GM19455 (cell line): ENCODE measurements at regions not wholly inside any gene's neighbourhood (a gene's known extent, or its start where the extent isn't known, plus 50 kb on each side); places are given as distances from the start of the nearest gene placed in this dataset.
"Not testable (repeated sequence)": the region's sequence is repeated elsewhere in the genome, so short reads cannot be mapped to it uniquely, and the experiment has no call there.

ENCODE experiments used
- ATAC-seq: cut with Tn5 transposase; IDR thresholded peaks from one replicate; pipeline ENCODE4 v1.9.1; 2021; ENCODE audit not compliant: unreplicated experiment

DNA sequence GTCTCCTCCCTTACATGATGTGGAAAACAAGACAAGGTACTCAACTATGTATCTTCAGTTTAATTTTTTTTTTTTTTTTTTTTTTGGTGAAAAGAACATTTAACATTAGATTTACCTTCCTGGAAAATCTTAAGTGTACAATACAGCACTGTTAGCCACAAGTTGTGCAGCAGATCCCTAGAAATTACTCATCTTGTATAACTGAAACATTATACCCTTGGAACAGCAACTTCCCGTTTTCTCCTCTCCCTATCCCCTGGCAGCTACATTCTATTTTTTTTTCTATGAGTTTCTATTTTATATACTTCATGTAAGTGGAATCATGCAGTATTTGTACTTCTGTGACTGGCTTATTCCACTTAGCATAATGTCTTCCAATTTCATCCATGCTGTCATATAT, 421.9 kb upstream of the FTMT start:
- ATAC-seq = no peak

- no peak for ATAC-seq
These were observed 421.1 kb upstream of the FTMT start for GRCh38 chr5:121430538-121430937.

GRCh38 chr5:121445511-121445910, 406.2 kb upstream of the FTMT start:
- no peak for ATAC-seq

GRCh38 chr5:121462441-121462840, 389.2 kb upstream of the FTMT start:
- no peak for ATAC-seq

DNA sequence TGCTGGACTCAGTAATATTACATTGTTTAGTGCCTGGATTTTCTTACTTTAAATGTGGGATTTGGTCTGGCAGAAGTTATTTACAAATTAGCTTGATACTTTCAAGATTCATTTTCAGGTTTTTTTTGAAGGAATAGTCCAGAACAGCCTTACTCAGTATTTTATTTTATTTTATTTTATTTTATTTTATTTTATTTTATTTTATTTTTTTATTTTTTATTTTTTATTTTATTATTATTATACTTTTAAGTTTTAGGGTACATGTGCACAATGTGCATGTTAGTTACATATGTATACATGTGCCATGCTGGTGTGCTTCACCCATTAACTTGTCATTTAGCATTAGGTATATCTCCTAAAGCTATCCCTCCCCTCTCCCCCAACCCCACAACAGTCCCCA, 380.5 kb upstream of the FTMT start:
- not testable (repeated sequence) for ATAC-seq

DNA sequence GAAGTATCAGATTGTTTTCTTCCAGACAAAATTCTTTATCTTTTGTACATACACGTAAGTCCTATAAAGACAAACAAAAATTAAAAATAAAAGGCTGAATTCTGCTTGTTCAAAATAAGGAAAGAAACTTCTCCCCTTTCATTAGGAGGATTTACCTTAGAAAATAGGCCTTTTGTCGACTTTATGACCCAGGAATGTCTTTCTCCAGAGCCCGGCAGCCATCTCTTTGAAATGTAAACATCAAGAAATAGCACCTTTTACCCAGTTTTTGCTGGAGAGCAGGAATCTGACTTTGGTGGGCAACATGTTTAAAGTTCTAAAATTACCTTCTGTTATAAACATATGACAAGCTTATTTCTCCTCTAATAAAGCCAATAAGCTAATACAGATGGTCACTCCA, 373.0 kb upstream of the FTMT start:
- no peak for ATAC-seq

DNA sequence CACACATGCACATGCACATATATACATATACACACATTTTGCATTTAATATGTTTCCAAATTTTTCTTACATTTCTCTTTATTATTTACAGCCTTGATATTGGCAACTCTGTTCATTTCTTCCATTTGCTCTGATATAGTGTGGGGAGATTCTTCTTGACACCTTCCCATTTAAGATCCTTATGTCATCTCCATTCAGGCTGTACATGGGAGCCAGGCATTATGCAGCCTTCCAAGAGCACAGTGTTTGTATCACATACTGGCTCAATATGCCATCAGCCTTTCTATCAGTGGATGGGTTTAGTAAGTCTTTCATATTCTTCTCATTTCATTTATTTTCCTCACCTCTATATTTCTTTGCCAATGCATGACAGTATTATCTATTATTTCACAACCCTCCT, 372.3 kb upstream of the FTMT start:
- no peak for ATAC-seq

- no peak for ATAC-seq
These were observed 366.4 kb upstream of the FTMT start for GRCh38 chr5:121485281-121485680.

DNA sequence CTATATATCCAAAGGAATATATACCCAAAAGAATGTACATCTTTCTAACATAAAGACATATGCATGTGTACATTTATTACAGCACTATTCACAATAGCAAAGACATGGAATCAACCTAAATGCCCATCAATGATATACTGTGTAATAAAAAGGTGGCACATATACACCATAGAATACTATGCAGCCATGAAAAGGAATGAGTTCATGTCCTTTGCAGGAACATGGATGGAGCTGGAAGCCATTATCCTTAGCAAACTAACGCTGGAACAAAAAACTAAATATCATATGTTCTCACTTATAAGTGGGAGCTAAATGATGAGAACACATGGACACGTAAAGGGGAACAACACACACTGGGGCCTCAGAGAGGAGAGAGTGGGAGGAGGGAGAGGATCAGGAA, 365.7 kb upstream of the FTMT start:
- ATAC-seq = not testable (repeated sequence)

DNA sequence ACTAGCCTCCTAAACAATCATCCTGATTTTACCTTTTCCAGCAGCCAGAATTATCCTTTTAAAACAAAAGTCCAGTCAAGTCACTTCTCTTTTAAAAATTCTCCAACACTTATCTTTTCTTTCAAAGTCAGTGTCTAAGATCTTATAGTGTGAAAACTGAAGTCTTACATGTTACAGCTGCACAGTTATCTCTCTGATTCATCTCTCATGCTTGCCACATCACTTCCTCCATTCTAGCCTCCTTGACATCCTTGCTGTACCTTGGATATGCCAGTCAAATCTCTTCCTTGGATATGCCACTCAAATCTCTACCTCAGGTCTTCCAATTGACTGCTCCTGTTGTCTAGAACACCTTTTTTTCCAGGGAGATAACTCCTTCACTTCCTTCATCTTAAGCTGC, 361.7 kb upstream of the FTMT start:
- ATAC-seq = no peak

DNA sequence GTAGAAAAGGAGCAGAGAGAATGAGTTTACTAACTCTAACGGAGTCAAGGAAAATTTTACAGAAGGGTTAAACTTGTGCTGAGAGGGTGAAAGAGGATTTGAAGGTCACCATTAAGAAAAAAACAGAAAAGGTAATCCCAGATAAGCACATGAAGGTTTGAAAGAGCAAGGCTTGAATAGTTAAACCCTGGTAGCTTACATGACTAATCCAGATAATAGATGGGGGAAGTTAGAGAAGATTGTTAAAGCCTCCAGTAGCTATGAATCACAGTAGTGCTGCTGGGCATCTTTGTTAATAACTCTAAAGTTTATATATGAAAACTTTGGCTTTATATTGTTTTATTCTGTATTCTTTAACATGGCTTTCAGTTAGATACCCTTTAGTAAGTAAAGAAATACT, 354.5 kb upstream of the FTMT start:
- no peak for ATAC-seq

DNA sequence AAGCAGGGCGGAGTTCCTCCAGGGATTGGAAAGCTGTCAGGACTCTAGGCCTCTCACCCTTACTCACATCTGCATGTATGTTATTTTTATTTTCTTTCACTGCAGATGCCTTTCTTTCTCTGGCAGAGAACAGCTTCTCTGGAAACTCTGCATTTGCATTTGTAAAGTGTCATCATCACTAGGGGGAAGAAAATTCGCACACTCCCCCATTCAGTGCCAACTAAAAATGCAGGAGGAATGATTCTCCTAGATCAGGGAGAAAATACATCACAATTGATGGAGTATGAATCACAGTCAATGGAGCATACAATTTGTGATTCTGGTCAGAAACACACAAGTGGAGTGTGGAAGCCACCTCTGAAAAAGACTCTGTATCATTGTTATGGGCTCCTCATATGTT, 351.4 kb upstream of the FTMT start:
- ATAC-seq = no peak

GRCh38 chr5:121503111-121503840, 348.4 kb upstream of the FTMT start:
- ATAC-seq = no peak

DNA sequence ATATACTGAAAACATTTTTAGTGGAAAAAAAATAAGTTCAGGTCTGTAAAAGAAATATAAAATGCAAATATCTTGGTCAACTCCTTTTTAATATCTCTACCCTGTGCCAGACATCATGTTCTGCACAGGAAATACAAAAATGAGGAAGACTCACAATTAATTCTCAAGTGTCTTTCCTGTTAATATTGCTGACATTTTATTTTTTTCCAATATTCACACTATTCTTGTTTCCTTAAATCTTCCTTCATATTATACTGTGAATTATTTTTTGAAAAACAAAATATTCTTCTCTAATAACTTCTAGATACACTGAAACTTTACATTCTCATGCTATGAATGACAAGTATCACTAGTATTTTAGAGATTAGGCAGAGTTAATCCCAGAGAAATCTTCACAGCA, 334.7 kb upstream of the FTMT start:
- ATAC-seq = no peak

- no peak for ATAC-seq
These were observed 326.0 kb upstream of the FTMT start for GRCh38 chr5:121525706-121526105.

- ATAC-seq = no peak
These were observed 324.8 kb upstream of the FTMT start for GRCh38 chr5:121526908-121527307.

GRCh38 chr5:121533814-121534213, 317.9 kb upstream of the FTMT start:
- ATAC-seq = no peak

- ATAC-seq = no peak
These were observed 300.7 kb upstream of the FTMT start for GRCh38 chr5:121550989-121551388.

GRCh38 chr5:121559832-121560231, 291.9 kb upstream of the FTMT start:
- no peak for ATAC-seq

- ATAC-seq = no peak
These were observed 279.6 kb upstream of the FTMT start for GRCh38 chr5:121572061-121572460.

DNA sequence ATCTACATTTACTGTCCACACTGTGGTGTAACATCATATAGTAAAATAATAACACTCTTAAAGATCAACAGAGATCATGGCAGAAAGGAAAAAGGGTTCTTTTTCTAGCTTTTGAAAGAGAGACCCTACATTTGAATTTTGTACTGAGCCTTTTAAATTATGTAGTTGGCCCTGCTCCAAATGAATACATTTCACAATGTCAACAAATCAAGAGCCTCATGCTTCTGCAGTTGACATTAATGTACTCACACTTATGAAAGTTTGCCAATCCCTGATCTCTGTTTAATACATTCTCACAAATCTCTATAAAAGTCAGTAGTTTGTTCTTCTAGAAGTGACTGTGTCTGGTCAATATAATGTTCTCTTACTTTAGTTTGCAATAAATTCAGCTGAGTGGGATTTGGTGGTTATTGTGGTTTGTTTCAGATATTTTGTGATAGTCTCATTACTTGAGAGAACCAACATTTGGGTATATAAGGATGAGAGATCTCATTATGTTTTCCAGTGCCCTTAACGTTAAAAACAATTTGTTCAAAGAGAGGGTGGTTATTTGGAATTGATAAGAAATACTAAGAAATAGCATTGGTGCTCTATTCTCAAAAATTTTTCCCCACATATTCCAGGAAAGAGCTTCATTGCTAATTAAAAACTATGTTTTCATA, 277.8 kb upstream of the FTMT start:
- ATAC-seq = no peak

- no peak for ATAC-seq
These were observed 270.1 kb upstream of the FTMT start for GRCh38 chr5:121581588-121581987.

GRCh38 chr5:121596882-121597281, 254.8 kb upstream of the FTMT start:
- no peak for ATAC-seq
